ENCODE measurements at regions not wholly inside any gene's neighbourhood (a gene's known extent, or its start where the extent isn't known, plus 50 kb on each side); places are given as distances from the start of the nearest gene placed in this dataset.

DNA sequence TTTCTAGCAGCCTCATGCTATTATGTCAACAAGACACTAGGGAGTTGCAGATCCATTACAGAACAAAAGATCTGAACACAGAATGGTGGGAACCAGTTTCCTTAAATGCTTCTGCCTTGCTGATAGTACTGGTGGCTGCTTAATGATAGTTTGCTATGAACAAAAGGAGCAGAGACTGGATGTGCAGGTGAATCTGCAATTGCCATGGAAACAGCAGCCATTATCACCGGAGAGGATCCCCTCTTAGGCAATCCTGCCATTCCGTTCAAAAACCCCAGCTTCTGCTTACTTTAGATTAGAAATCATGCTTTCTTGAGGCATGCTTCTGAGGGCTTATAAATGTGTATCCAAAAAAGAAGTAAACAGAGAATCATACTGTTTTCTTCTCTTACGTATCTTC is 80.0 kb upstream of the PRKAR2B start (continued):
- TF ChIP-seq TCF12 (IDR thresholded peaks at IDR 0.05; ENCODE audit: low read depth, low read length): no peak

DNA sequence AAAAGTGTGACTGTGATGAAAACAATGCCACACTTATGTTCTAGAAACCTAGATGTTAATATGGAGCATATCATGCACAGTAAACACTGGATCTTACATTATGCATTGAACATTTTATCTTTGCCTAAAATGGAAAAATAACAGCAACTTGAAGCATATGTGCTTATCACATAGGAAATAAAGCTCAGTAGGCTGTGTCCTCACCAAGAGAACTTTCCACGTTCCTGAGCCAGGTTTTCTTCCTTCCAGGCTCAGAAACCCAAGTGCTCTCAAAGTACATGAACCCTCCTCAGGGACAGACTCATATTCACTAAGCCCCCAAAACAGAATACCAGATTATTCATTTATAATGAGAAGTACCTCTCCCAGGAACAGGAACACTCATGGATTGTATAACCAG is 79.4 kb upstream of the PRKAR2B start:
- no TSS peak for BruUV-seq (replicated peaks)
- H3K4me1 ChIP-seq (ENCODE audit: control insufficient read depth, insufficient read depth, low read length): no peaks in the 10 kb centered on the region
- TF ChIP-seq SRF (IDR thresholded peaks at IDR 0.05; ENCODE audit: low read depth in 2 of 2, low read length in 2 of 2): no peak
- TF ChIP-seq TCF3 (IDR thresholded peaks at IDR 0.05; ENCODE audit: borderline replicate concordance, insufficient read depth, low read depth, low read length): no peak
- no peak for TF ChIP-seq KLF5 (IDR thresholded peaks at IDR 0.05; ENCODE audit: partially characterized antibody)
- TF ChIP-seq POU2F2 (IDR thresholded peaks at IDR 0.05; ENCODE audit: borderline replicate concordance, low read depth, low read length): no peak
- no peak for TF ChIP-seq LARP7 (IDR thresholded peaks at IDR 0.05)
- TF ChIP-seq CHD2 (IDR thresholded peaks at IDR 0.05; ENCODE audit: borderline replicate concordance, low read depth, low read length): no peak
- no peak for FAIRE-seq
- ATAC-seq: no peak
- no peak overlapping the region for H3K4me2 ChIP-seq (ENCODE audit: control insufficient read depth, insufficient read depth)
- SMC1A ChIA-PET (ENCODE audit: uncharacterized antibody, unreplicated experiment): no interaction called here
- H3K27ac ChIP-seq (ENCODE audit: control insufficient read depth, insufficient read depth): no peak overlapping the region
- no peak overlapping the region for H2AFZ ChIP-seq (ENCODE audit: control insufficient read depth, low read depth, low read length)
- H3K36me3 ChIP-seq (ENCODE audit: control insufficient read depth in 2 of 2, insufficient read depth in 2 of 2, low read length in 1 of 2): no peaks in the 10 kb centered on the region
- H3K9me3 ChIP-seq (replicated peaks; ENCODE audit: control insufficient read depth, insufficient read depth, low read length): no peaks in the 10 kb centered on the region
- no peaks in the 10 kb centered on the region for H4K20me1 ChIP-seq (ENCODE audit: control insufficient read depth, insufficient read depth)
- CTCF ChIA-PET: no interaction called here
- no peaks in the 10 kb centered on the region; a peak in 1 of 4 replicates for H3K27me3 ChIP-seq (replicated peaks in 1 of 2; ENCODE audit: control insufficient read depth in 2 of 2, insufficient read depth in 2 of 2, low read length in 1 of 2)
- POLR2A ChIA-PET: no interaction called here
- no peak overlapping the region for H3K9ac ChIP-seq (ENCODE audit: control insufficient read depth, insufficient read depth, low read length)
- RAD21 ChIA-PET (ENCODE audit: unreplicated experiment): no interaction called here
- 0% methylated on average over 1 of the region's 1 CpG for WGBS (ENCODE audit: insufficient coverage, insufficient replicate concordance, low lambda C conversion rate, missing lambda C conversion rate)
- no peaks in the 10 kb centered on the region for H3K79me2 ChIP-seq (ENCODE audit: control insufficient read depth, insufficient read depth, low read length)
- no peak for DNase-seq (ENCODE audit: low read depth, low spot score)
- intact Hi-C loops (cut with micrococcal nuclease; ENCODE audit: unreplicated experiment) (no loop called here), in situ Hi-C loops (cut with MboI) (no loop called here)
- H3K4me3 ChIP-seq: no peak overlapping the region

DNA sequence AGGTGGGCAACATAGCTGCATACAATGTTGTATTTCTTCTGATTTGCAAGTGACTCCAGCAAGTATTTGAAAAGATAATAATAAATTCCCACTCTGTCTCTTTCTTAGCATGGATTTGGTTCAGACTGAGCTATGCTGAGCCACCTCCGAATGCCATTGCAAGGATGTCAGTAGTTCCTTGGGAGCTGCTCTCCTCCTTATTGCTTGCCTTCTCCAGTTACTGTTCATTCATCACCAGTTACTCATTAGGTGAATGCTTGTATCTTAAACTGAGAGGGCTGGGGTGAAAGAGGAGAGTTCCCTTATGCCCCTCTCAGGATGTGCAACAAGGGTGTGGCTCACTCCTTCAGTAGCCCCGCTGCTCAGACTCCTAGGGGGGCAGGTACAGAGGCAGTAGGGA is 78.4 kb upstream of the PRKAR2B start:
- Histone ChIP-seq H3K9ac (ENCODE audit: control insufficient read depth, insufficient read depth, low read length) (no peak overlapping the region), H3K4me3 (no peak overlapping the region), H3K36me3 (ENCODE audit: control insufficient read depth in 2 of 2, insufficient read depth in 2 of 2, low read length in 1 of 2) (no peaks in the 10 kb centered on the region), H3K9me3 (replicated peaks; ENCODE audit: control insufficient read depth, insufficient read depth, low read length) (no peaks in the 10 kb centered on the region), H3K79me2 (ENCODE audit: control insufficient read depth, insufficient read depth, low read length) (no peaks in the 10 kb centered on the region), H3K4me2 (ENCODE audit: control insufficient read depth, insufficient read depth) (no peak overlapping the region), H3K27ac (ENCODE audit: control insufficient read depth, insufficient read depth) (no peak overlapping the region), H4K20me1 (ENCODE audit: control insufficient read depth, insufficient read depth) (no peaks in the 10 kb centered on the region), H3K27me3 (replicated peaks in 1 of 2; ENCODE audit: control insufficient read depth in 2 of 2, insufficient read depth in 2 of 2, low read length in 1 of 2) (peaks cover 0 to 3% of the 10 kb centered on the region in 2 experiments; a peak in 2 of 4 replicates), H2AFZ (ENCODE audit: control insufficient read depth, low read depth, low read length) (no peak overlapping the region), H3K4me1 (ENCODE audit: control insufficient read depth, insufficient read depth, low read length) (no peaks in the 10 kb centered on the region)
- ChIA-PET RAD21 (ENCODE audit: unreplicated experiment) (no interaction called here), CTCF (no interaction called here), SMC1A (ENCODE audit: uncharacterized antibody, unreplicated experiment) (interaction anchor here (0.5 kb wide), 1 partner anchor 135 kb away, joined by 4 read pairs; no protein-coding TSS in a partner anchor), POLR2A (no interaction called here)
- intact Hi-C loops (cut with micrococcal nuclease; ENCODE audit: unreplicated experiment): no loop called here
- DNase-seq (ENCODE audit: low read depth, low spot score): no peak
- no TSS peak for BruUV-seq (replicated peaks)
- WGBS (ENCODE audit: insufficient coverage, insufficient replicate concordance, low lambda C conversion rate, missing lambda C conversion rate): 41% methylated on average over 2 of the region's 2 CpGs
- in situ Hi-C loops (cut with MboI): no loop called here
- ATAC-seq: no peak
- FAIRE-seq: no peak
- TF ChIP-seq SMC3 (IDR thresholded peaks at IDR 0.05; ENCODE audit: borderline replicate concordance, low read length) (no peak), ZSCAN29 (IDR thresholded peaks at IDR 0.05) (no peak), TBL1XR1 (IDR thresholded peaks at IDR 0.05; ENCODE audit: low read depth, low read length) (no peak), SREBF1 (IDR thresholded peaks at IDR 0.05; ENCODE audit: low read length) (no peak), CHD2 (IDR thresholded peaks at IDR 0.05; ENCODE audit: borderline replicate concordance, low read depth, low read length) (no peak), RUNX3 (IDR thresholded peaks at IDR 0.05; ENCODE audit: low read length) (no peak), KLF5 (IDR thresholded peaks at IDR 0.05; ENCODE audit: partially characterized antibody) (no peak), ETV6 (conservative IDR thresholded peaks at IDR 0.05 in 1 of 2, IDR thresholded peaks at IDR 0.05 in 1 of 2; ENCODE audit: borderline replicate concordance in 1 of 2, low read depth in 1 of 2) (no peak), BMI1 (IDR thresholded peaks at IDR 0.05; ENCODE audit: borderline replicate concordance) (no peak), ZNF217 (IDR thresholded peaks at IDR 0.05) (no peak)
- TF ChIP-seq, protein P1, sequence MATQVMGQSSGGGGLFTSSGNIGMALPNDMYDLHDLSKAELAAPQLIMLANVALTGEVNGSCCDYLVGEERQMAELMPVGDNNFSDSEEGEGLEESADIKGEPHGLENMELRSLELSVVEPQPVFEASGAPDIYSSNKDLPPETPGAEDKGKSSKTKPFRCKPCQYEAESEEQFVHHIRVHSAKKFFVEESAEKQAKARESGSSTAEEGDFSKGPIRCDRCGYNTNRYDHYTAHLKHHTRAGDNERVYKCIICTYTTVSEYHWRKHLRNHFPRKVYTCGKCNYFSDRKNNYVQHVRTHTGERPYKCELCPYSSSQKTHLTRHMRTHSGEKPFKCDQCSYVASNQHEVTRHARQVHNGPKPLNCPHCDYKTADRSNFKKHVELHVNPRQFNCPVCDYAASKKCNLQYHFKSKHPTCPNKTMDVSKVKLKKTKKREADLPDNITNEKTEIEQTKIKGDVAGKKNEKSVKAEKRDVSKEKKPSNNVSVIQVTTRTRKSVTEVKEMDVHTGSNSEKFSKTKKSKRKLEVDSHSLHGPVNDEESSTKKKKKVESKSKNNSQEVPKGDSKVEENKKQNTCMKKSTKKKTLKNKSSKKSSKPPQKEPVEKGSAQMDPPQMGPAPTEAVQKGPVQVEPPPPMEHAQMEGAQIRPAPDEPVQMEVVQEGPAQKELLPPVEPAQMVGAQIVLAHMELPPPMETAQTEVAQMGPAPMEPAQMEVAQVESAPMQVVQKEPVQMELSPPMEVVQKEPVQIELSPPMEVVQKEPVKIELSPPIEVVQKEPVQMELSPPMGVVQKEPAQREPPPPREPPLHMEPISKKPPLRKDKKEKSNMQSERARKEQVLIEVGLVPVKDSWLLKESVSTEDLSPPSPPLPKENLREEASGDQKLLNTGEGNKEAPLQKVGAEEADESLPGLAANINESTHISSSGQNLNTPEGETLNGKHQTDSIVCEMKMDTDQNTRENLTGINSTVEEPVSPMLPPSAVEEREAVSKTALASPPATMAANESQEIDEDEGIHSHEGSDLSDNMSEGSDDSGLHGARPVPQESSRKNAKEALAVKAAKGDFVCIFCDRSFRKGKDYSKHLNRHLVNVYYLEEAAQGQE (IDR thresholded peaks at IDR 0.05; ENCODE audit: low read depth, low read length): no peak

All from GM12878 (cell line).